NCI-H460 (cell line): ENCODE measurements at regions not wholly inside any gene's neighbourhood (a gene's known extent, or its start where the extent isn't known, plus 50 kb on each side); places are given as distances from the start of the nearest gene placed in this dataset.
"Not testable (repeated sequence)": the region's sequence is repeated elsewhere in the genome, so short reads cannot be mapped to it uniquely, and the experiment has no call there.

Experiments
- DNase-seq: peaks from one replicate; pipeline ENCODE4 v3.0.0-alpha.2; 2016; ENCODE audit warnings: low read depth; ENCODE audit errors: extremely low read depth

- DNase-seq = no peak
Observed at GRCh38 chr15:50857763-50858162, 50.7 kb upstream of the AP4E1 start.

GRCh38 chr15:50854601-50855490 is 53.6 kb upstream of the AP4E1 start:
- no peak for DNase-seq

- no peak for DNase-seq
Observed at GRCh38 chr15:50850003-50850402, 58.5 kb upstream of the AP4E1 start.

- no peak for DNase-seq
Observed at GRCh38 chr15:50848349-50848748, 60.1 kb upstream of the AP4E1 start.

- DNase-seq = not testable (repeated sequence)
Observed at GRCh38 chr15:50845181-50845580, 63.3 kb upstream of the AP4E1 start.

- no peak for DNase-seq
Observed at GRCh38 chr15:50840520-50840919, 68.0 kb upstream of the AP4E1 start.

- no peak for DNase-seq
Observed at GRCh38 chr15:50837256-50837770, 71.2 kb upstream of the AP4E1 start.

GRCh38 chr15:50830477-50831354 is 65.2 kb upstream of the SPPL2A start:
- no peak for DNase-seq

- peak; percentile 36 for DNase-seq
Observed at GRCh38 chr15:50828610-50829206, 63.2 kb upstream of the SPPL2A start.

- DNase-seq = no peak
Observed at GRCh38 chr15:50825946-50826345, 60.4 kb upstream of the SPPL2A start.

GRCh38 chr15:50824514-50824913 is 59.0 kb upstream of the SPPL2A start:
- no peak for DNase-seq

GRCh38 chr15:50823281-50823680 is 57.8 kb upstream of the SPPL2A start:
- DNase-seq = no peak

GRCh38 chr15:50821476-50821875 is 56.0 kb upstream of the SPPL2A start:
- DNase-seq = no peak

- no peak for DNase-seq
Observed at GRCh38 chr15:50820808-50821382, 55.4 kb upstream of the SPPL2A start.

GRCh38 chr15:50819344-50819743 is 53.8 kb upstream of the SPPL2A start:
- DNase-seq = no peak

GRCh38 chr15:50815958-50816590 is 50.6 kb upstream of the SPPL2A start:
- DNase-seq = no peak
